ENCODE measurements at regions not wholly inside any gene's neighbourhood (a gene's known extent, or its start where the extent isn't known, plus 50 kb on each side); places are given as distances from the start of the nearest gene placed in this dataset.

DNA sequence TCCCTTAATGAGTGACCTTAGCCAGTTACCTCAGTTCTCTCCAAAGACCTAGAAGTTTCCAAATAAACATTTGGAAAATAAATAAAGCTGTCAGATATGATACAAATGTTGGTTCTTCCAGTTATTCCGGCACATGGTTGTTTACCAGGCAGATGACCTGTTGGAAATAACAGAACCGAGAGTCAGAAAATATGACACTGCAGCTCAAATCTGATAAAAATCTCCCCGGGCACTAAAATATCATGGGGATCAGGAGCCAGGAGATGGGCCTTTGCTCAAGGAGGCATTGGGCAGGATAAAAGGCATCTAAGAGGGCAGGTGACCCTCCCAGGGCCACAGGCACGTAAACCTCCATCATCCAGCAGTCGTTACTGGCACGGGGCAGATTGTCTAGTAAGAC is 164.0 kb upstream of the LYZL1 start (continued):
- TF ChIP-seq EGR1 (IDR thresholded peaks at IDR 0.05; ENCODE audit: low read depth) (no peak), CBX3 (IDR thresholded peaks at IDR 0.05; ENCODE audit: low read depth) (no peak), RAD21 (IDR thresholded peaks at IDR 0.05; ENCODE audit: low read depth) (no peak)

- no peaks in the 10 kb centered on the region for H3K9me2 ChIP-seq (ENCODE audit: insufficient read depth)
- no peaks in the 10 kb centered on the region for H3K79me2 ChIP-seq (ENCODE audit: insufficient read depth, low read length)
- no peak overlapping the region for H2AFZ ChIP-seq (ENCODE audit: low read depth, low read length, poor library complexity, severe bottlenecking)
- ChIA-PET POLR2A (no interaction called here), RAD21 (ENCODE audit: low non-redundant PET in 1 of 2, low total read pairs in 2 of 2, uncharacterized antibody in 2 of 2, unreplicated experiment in 2 of 2) (interaction anchor here in 1 of 2 experiments (1.6 kb wide), 1 partner anchor 464 kb away, joined by 3 read pairs; no protein-coding TSS in a partner anchor), CTCF (interaction anchor here (2.6 kb wide), 1 partner anchor 463 kb away, joined by 12 read pairs; no protein-coding TSS in a partner anchor)
- H3K27me3 ChIP-seq (ENCODE audit: insufficient read depth, low read length): peaks cover 10% of the 10 kb centered on the region
- DNase-seq (ENCODE audit: low read depth, low spot score): no peak
- no peaks in the 10 kb centered on the region for H3K36me3 ChIP-seq (ENCODE audit: control insufficient read depth in 1 of 2, insufficient read depth in 2 of 2, low read length in 2 of 2)
- no peaks in the 10 kb centered on the region for H3K4me1 ChIP-seq (ENCODE audit: control insufficient read depth in 1 of 2, insufficient read depth in 2 of 2, low read length in 2 of 2)
- no TSS peak for BruUV-seq (replicated peaks)
- no peak overlapping the region for H3K9ac ChIP-seq (ENCODE audit: low read length)
- no peak overlapping the region for H3K4me3 ChIP-seq (replicated peaks in 1 of 2; ENCODE audit: low read depth in 1 of 2, low read length in 2 of 2)
- H4K20me1 ChIP-seq (ENCODE audit: insufficient read depth): no peaks in the 10 kb centered on the region
- no peak for ATAC-seq
- H3K4me2 ChIP-seq (ENCODE audit: low read length): no peak overlapping the region
- H3K27ac ChIP-seq (ENCODE audit: low read depth, low read length): no peak overlapping the region
- intact Hi-C loops (cut with micrococcal nuclease): no loop called here
- TF ChIP-seq RAD21 (IDR thresholded peaks at IDR 0.05; ENCODE audit: low read depth): no peak
- TF ChIP-seq, protein P1, sequence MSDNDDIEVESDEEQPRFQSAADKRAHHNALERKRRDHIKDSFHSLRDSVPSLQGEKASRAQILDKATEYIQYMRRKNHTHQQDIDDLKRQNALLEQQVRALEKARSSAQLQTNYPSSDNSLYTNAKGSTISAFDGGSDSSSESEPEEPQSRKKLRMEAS (IDR thresholded peaks at IDR 0.05): no peak
- TF ChIP-seq, protein P2, sequence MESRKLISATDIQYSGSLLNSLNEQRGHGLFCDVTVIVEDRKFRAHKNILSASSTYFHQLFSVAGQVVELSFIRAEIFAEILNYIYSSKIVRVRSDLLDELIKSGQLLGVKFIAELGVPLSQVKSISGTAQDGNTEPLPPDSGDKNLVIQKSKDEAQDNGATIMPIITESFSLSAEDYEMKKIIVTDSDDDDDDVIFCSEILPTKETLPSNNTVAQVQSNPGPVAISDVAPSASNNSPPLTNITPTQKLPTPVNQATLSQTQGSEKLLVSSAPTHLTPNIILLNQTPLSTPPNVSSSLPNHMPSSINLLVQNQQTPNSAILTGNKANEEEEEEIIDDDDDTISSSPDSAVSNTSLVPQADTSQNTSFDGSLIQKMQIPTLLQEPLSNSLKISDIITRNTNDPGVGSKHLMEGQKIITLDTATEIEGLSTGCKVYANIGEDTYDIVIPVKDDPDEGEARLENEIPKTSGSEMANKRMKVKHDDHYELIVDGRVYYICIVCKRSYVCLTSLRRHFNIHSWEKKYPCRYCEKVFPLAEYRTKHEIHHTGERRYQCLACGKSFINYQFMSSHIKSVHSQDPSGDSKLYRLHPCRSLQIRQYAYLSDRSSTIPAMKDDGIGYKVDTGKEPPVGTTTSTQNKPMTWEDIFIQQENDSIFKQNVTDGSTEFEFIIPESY (IDR thresholded peaks at IDR 0.05; ENCODE audit: extremely low read depth, insufficient replicate concordance, low read length): no peak
- no peak for TF ChIP-seq CEBPB (IDR thresholded peaks at IDR 0.05; ENCODE audit: low read depth)
- H3K9me3 ChIP-seq (ENCODE audit: control insufficient read depth in 1 of 2, insufficient read depth in 1 of 2, low read depth in 1 of 2, low read length in 2 of 2): no peaks in the 10 kb centered on the region
Measured at GRCh38 chr10:29127037-29127700, 161.7 kb upstream of the LYZL1 start.

Measured in HCT116 (cell line).